Ramos (cell line): ENCODE measurements at regions not wholly inside any gene's neighbourhood (a gene's known extent, or its start where the extent isn't known, plus 50 kb on each side); places are given as distances from the start of the nearest gene placed in this dataset.

Source experiments
- in situ Hi-C: fragments of 300-500 bp; cut with MboI; formaldehyde crosslinking; loops from one replicate; pipeline ENCODE4 v1.14.3; 2022; ENCODE audit warnings: low sequenced_read_pairs; ENCODE audit not compliant: unreplicated experiment

DNA sequence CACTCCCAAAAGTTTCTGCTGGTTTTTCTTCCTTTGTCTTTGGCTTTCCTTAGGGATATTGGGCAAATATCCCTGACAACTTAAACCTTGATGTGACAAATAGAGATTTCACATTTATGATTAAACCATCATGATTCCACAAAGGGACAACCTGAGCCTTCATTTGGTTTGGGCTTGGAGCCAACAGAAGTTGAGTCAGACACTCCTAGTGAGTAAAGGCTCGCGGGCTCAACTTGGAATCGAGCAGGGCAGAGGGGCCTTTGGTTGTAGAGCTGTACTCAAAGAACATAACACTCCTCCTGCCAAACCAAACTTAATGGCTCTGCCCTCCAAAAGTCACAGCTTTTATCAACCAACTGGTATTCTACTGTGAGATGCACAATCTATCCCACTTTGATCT is 290.2 kb upstream of the MAP3K1 start:
- in situ Hi-C loops: no loop called here

DNA sequence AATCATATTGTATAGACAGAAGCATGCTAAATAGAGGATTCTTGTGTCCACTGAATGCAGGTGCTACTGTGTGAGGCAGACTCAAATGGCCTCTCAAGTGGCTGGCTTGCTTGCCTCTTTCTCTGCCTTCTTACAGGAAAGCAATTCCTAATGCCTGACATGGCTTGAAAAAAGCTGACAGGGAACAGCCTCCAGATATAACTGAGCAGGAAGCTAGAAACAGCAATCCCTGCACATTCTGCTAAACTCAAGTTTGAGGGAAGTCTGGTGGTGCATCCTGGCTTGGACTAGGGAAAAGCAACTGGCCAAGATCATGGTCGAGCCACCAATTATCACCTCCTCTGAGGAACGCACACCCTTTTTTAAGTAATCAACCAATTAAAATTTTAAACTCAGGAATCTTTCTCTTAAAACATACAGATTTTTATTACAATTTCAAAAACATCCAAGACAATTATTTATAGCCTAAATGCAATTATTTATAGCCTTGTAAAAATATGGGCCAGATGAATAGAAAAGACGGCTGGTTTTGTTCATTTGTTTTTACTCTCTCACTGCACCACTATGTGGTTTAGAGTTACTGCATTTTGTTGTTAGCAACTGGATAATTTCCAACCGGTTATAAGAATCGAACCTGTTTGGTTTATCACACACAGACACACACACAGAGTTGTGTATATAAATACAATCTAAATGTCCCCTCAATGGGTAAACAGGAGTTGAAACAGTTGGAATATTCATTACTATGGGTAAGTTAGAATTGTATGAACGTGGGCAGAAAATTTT is 290.9 kb upstream of the ANKRD55 start:
- in situ Hi-C loops: no loop called here

DNA sequence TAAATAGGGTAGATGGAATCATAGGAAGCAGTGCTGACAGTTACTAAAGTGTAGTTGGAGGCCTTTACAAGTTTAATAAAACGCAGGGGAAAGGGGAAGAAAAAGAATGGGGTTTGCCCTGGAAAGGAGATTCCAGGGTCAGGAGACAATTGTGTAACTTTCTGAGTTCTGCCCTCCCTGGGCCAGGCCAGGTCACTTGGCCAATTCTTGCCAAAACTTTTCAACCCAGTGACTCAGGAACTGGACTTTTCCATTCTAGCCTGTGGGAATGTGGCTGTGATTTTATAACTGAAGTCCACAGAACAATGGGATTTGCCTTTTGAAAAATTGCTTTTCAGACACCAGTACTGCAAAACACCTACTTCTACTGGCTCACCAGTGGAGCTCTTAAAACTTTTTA is 289.8 kb upstream of the ANKRD55 start:
- in situ Hi-C loops: no loop called here

DNA sequence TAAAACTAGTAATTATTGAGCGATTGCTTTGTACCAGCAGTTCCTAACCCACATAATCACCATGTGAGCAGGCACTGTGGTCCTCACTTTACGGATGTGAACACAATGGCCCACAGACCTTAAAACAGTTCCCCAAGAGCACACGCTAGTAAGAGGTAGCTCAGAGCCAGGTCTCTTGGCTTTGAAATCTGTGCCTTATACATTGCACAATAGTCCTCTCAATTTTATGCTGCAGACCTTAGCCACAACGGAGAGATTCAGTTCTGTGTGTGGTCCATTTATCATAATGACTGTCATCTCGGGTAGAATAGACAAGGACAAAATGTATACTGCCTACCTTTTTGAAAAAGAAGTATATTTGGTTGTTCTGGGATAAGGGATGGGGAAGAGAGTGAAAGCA is 289.0 kb upstream of the ANKRD55 start:
- in situ Hi-C loops: no loop called here

DNA sequence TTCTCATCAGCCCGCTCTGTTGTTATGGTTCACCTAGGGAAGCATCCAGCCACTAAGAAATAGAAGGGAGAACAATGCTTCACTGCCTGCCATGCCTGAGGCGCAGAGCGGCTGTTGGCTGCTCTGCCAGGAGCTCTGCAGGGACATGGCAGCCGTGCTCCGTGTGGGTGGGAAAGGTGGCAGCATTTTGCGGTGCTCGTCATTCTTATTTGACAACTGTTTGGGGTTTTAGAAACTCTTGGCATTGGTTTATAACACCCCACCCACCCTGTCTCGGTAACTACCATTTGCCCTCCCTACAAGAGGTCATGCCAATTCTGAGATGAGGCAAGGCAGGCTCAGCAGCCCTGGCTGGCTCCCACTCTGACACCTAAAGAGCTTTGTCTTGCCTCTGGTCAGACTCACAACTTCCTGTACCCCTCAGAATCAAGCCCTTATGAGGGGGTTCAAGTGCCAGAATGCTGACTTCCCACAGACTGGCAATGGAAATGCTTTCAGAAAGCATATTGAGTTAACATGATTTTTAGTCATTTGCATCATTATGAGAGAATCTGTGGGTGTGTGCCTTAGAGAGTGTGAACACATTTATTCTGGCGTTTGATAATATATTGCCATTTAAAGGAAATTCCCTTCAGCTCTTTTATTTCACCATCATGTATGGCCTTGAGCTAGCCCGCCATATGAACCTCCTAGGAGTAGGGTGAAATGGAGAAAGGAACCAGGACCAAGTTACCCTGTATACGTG is 288.0 kb upstream of the ANKRD55 start:
- in situ Hi-C loops: no loop called here

DNA sequence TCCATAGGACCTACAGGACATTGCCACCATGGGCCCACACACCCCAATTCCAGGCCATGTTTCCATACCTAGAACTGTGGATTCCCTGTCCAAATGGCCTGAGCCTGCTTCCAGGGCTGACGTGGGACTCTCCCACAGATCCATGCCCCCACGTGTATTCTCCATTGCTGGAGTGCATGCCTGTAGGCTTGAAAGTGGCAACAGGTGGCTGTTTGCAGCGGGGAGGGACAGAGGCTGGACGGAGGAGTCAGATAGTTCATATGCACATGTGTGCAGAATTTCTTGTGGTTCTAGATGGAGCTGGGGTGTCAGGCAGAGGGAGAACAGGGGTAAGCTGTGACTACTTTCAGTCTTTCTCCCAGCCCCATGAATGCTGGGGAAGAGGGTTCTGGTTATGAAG is 285.7 kb upstream of the ANKRD55 start:
- in situ Hi-C loops: no loop called here

DNA sequence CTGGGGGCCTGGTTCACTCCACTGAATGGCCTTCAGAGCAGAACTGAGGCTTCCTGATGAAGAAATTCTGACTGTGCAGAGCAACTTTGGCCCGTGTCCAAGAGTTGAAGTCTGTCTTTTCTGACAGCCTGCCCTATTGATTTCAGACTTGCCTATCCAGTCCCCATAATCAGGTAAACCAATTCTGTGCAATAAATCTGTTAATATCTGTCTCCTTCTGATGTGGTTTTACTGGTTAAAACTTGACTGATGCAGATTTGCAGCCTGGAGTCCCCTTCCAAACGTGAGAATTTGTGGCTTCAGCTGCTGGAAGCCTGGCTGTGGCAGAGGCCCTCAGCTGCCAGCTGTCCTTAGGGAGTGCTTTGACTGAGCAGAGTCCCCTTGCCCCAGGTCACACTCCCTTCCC is 283.9 kb upstream of the ANKRD55 start:
- in situ Hi-C loops: no loop called here

DNA sequence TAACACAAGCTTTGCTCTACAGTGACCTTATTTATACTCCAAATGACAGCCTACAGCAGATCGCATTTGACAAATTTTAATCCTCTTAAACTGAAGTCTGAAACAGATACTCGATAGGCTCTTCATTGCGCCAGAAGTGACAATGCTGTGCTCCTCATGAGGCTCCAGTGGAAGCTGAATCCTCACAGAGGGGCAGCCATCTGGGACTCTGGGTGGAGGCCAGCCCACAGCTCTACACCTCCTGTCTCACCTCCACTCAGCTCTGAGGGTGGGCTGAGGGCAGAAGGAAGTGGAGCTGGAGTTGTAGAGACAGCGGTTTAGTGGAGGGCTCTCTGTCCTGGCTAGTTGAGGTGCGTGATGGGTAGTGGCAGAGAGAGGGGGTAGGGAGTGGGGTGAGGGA is 283.3 kb upstream of the ANKRD55 start:
- in situ Hi-C loops: no loop called here

DNA sequence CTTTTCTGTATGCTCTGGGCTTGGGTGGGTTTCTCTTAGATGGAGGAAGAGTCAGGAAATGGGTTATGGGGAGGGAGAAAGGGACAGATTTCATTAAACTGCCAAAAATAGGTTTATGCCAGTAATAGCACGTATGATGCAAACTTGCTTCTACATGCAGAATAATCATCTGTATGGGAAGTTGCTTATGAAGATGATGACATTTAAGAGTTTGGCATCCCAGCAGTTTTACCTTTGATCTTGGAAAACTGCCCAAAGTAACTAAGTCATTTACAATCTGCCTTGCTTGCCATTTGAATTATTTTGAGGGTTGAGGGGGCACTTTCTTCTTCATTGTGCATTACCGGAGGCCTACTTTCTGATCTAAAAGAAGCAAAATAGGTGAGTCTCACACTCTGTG is 282.9 kb upstream of the ANKRD55 start:
- in situ Hi-C loops: no loop called here

DNA sequence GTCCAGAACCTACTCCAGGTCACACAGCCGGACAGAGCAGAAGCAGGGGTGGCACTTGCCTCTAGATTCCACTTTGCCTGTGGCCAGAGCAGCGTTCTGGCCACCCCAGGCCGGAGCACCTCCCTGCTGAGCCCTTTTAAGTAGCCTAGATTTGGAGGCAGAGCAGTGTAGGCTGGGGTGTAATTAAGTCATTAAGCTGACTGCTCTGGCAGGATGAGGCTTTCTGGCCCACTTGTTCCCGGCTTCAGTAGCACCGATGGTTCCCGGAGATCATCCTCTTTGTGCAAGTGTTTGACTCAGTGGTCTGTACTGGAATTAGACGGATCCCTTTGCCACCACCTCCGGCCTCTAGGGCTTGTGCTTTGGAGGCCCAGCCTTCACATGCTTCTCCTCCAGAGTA is 281.9 kb upstream of the ANKRD55 start:
- in situ Hi-C loops: no loop called here

DNA sequence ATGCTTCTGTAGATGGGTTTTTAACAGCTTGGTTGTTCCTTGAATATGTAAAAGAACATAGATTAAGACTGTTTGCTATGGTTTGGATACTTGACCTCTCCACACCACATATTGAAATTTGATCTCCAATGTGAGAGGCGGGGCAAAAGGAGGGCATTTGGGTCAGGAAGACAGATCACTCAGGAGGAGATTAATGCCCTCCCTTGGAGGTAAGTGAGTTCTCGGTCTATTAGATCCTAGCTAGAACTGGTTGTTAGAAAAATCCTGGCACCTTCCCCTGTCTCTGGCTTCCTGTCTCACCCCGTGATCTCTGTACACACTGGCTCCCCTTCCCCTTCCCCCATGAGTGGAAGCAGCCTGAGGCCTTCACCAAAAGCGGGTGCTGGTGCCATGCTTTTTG is 281.1 kb upstream of the ANKRD55 start:
- in situ Hi-C loops: no loop called here

DNA sequence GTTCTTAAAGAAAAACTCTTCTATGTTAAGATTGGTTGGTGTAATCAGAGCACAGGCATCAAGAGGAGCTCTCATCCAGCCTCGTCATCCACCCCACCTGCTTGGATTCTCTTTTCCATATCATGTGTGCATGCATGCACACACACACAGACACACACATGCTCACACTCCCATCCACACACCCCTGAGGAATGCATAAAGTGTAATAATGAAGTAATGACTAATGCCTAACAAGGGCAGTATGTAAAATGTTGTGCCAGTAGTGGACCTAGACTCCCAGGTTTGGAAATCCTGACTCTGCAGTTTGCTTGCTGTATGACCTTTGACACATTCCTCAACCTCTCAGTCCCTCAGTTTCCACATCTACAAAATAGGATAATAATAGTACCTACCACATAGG is 280.0 kb upstream of the ANKRD55 start:
- in situ Hi-C loops: no loop called here

DNA sequence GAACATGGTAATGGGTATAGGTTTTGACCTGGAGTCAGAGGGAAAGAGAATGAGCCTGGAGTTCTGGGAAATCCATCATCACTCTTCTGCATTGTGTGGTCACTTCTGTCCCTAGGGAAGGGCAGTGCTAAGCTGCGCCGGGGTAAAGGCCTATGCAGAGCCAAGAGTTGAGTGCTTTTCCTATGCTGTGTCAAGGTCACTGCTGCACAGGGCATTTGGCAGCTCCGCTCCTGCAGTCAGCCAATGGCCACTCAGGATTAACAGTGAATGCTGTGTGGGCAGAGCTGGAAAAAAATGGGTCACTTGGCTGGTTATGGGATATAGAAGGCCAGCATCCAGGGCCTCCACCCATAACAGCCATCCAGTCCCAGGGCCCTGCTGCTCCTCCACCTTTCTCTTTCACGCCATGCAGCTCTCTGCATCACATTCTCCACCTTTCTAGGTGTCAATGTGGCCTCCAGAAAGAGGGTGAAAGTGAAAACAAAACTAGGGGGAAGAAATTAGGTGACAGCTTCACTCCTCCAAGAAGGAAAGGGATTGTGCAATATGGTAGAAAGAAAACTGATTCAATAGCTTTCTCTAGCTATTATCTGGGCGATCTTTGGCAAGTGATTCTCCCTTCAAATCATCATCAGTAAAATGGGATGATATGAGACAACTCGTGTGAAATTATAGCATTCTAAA is 279.3 kb upstream of the ANKRD55 start:
- in situ Hi-C loops: no loop called here

DNA sequence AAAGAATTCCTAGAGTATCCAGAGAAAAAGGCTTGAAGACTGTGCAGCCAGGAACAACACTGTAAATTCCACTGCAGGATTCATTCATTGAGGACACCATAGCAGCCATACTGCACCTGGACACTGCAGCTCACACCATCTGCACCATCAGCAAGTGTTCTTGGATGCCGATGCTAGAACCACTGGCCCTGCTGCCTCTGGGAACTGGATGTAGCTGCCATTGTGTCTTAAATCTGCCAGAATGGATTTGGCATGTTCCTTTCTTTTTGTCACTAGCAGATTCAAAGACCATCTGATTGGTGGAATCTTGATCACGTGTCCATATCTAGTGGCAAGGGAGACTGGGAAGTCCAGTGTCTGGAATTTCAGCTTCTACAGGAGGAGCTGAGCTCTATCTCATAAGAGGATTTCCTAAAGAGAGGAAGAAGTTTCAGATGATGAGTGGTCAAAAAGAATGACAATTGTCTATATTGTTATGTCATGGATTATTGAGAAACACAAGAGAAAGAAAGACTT is 278.3 kb upstream of the ANKRD55 start:
- in situ Hi-C loops: no loop called here

DNA sequence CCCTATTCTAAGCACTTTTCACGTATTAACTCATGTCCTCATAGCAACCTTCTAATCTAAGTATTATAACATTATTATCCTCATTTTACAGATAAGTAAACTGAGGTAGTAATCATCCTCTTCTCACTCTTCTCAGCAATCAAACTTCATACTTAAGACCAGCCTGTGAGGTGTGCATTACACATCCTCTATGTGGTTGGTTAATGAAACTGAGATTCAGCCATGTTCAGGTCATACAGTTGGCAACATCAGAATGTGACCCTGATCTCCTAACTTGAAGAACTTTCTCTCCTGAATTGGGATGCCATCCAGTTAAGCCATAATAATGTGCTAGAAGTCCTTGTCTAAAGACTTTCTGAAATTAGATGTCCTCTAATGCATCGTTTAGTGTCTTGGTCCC is 275.1 kb upstream of the ANKRD55 start:
- in situ Hi-C loops: no loop called here

DNA sequence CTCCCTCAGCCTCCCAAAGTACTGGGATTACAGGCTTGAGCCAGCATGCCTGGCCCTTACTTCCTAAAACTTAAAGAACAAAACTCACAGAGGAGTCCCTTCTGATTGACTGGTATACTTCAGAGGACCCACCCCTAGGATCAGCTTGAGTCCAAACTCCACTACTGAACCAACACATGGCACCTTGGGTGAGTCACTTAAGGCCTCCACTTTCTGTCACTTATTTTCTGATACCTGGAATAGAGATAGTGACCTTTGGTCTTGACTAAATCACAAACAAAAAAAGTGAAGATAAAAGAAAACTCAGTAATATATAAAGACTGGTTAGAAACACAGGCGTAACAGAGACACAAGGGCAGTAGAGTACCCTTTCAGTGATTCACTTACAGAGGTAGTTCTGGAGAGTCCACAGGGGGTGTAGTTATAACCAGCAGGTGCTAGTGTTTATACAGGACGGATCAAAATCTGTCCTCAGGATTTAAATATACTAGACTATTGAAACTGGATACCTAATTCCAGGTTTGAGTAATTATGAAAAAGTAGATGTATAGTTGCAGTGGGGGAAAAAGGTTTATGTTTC is 274.3 kb upstream of the ANKRD55 start:
- in situ Hi-C loops: no loop called here

DNA sequence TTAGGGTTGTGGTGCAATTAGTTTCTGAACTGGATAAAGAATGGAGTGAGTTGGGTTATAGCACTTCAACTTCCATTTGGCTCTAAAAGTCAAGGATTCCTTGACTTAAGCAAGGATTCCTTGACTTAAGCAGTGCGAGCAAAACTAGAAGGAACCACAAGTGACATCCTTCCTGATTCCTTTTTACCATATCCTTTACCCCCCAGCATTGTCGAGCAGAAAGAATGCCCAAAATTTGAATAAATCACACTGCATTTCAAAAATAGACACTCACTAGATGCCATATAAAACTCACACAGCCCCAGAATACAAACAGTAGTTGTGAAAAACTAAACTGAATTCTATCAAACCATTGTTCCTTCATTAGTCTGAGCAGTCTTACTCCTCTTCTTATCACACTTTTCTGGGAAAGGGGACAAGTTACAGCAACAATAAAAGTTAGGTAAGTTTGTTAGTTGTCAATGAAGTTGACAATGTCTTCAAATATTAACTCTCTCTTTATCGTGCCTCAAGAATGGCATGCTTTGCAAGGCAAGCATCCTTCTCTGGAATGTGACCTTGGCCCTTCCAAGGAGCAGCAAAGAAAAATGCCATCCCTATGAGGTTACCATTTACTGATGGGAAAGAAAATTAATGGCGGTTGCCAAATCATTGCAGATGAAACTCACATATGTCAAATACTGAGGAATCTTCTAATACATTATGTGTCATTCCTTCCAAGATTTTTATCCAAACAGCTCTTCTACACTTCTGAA is 273.3 kb upstream of the ANKRD55 start:
- in situ Hi-C loops: no loop called here

DNA sequence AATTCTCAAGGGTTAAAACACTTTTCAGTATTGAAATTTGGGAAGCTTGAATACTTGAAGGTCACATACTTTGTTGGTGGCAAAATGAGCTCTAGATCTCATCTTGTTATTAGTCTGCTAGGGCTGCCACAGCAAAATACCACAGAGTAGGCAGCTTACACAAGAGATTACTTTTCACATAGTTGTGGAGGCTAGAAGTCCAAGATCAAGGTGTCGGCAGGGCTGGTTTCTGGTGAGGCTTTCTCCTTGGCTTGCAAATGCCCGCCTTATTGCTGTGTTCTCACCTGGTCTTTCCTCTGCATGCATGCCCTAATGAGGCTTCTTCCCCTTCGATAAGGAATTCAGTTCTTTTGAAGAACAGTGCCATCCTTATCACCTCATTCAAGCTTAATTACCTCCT is 270.8 kb upstream of the ANKRD55 start:
- in situ Hi-C loops: no loop called here

DNA sequence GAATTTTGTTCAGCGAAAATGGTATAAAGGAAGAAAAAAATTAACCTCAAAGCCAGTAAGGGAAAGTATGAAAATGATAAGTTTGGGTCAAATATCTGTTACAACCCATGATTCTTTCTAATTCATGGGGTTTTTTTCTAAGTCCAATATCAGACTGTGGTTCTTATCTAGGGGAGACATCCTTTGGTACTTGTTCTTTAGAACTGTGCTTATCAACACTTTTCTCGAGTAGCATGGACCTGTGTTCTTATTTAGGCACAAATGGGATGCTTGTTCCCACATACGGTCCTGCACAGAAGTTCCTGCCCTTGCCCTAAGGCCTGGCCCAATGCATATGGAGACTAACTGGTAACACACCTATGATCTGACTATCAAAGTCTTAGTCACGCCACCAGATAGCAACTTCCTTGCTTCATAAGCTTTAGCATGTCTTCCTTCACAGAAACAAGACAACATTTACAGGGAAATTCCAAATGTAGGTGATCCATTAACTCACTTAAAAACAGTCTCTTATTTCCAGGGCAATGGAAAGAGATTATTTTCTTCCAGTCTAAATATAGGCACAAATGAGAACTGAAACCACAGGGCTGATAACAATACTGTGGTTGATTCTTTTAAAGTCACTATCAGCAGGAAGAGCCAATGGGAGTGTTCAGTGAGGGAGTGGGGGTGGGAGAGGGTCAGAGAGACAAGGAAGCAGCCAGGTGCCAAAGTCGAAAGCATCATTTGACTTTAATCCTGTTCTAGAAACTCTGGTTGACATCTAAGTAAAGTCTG is 268.8 kb upstream of the ANKRD55 start:
- in situ Hi-C loops: no loop called here
